Stomach (tissue), 8 donors: ENCODE measurements at regions not wholly inside any gene's neighbourhood (a gene's known extent, or its start where the extent isn't known, plus 50 kb on each side); places are given as distances from the start of the nearest gene placed in this dataset.
"Not testable (repeated sequence)": the region's sequence is repeated elsewhere in the genome, so short reads cannot be mapped to it uniquely, and the experiment has no call there.

Experiments used
- DNase-seq, 2 donors: peaks; one replicate each; pipeline versions ENCODE4 v3.0.0 to v3.0.0-alpha.2; 2013 to 2019
- H3K27ac ChIP-seq, 5 donors: fragments of 200-600 bp in 4 of 5; sonication (generic) in 4 of 5; one replicate each; pipeline ENCODE4 v1.5.1; 2013 to 2019; ENCODE audit warnings: mild to moderate bottlenecking in 1 of 5, moderate library complexity in 1 of 5
- H3K27me3 ChIP-seq, 3 donors: fragments of 200-600 bp; sonication (generic); one replicate each; pipeline ENCODE4 v1.5.1; 2017 to 2019; ENCODE audit warnings: mixed run types in 1 of 3
- H3K36me3 ChIP-seq, 4 donors: fragments of 200-600 bp; sonication (generic); 1 replicate in 3 of 4; 2 replicates in 1 of 4; pipeline ENCODE4 v1.5.1; 2016 to 2019
- H3K4me1 ChIP-seq, 4 donors: fragments of 200-600 bp; sonication (generic); one replicate each; pipeline ENCODE4 v1.5.1; 2016 to 2019
- H3K4me3 ChIP-seq, 4 donors: fragments of 200-600 bp; sonication (generic) in 3 of 4; one replicate each; pipeline ENCODE4 v1.5.1; 2016 to 2019; ENCODE audit warnings: mild to moderate bottlenecking in 1 of 4
- H3K9me3 ChIP-seq, 4 donors: fragments of 200-600 bp; sonication (generic); one replicate each; pipeline ENCODE4 v1.5.1; 2016 to 2019
- EP300 ChIP-seq: sonication (generic); formaldehyde crosslinking; IDR thresholded peaks from one replicate; pipeline ENCODE4 v1.6.1; 2017; ENCODE audit warnings: antibody characterized with exemption
- POLR2A ChIP-seq, 4 donors: fragments of 450-650 bp; IDR thresholded peaks; one replicate each; pipeline ENCODE4 v1.6.1; 2016; ENCODE audit warnings: antibody characterized with exemption in 4 of 4, control low read depth in 2 of 4, mild to moderate bottlenecking in 1 of 4, moderate library complexity in 1 of 4
- POLR2AphosphoS5 ChIP-seq, 3 donors: sonication (generic); formaldehyde crosslinking; IDR thresholded peaks; one replicate each; pipeline ENCODE4 v1.6.1; 2016; ENCODE audit warnings: antibody characterized with exemption in 3 of 3
- WGBS, 5 donors: extraction: QIAGEN DNeasy Blood & Tissue Kit in 3 of 5; methylation state at CpG; one replicate each; pipeline versions ENCODE4 v1.1.5 to v1.1.7; 2013 to 2018; 5-methylcytosine and 5-hydroxymethylcytosine counted together
- intact Hi-C: fragments of 100-400 bp; cut with DNase I; formaldehyde crosslinking; loops from one replicate; pipeline ENCODE4 v1.15.1; 2023; ENCODE audit warnings: low total_unique reads
- TF ChIP-seq, protein P1 (sequence below), 7 experiments: fragments of 450-650 bp in 4 of 7; fragments of 200-600 bp in 3 of 7; sonication (generic) in 3 of 7; IDR thresholded peaks; one replicate each; pipeline ENCODE4 v1.5.1; 2016 to 2019; ENCODE audit warnings: antibody characterized with exemption in 7 of 7, control low read depth in 2 of 7, mild to moderate bottlenecking in 1 of 7
- donor health status: healthy with polysubstance abuse.
- donor health status: Bipolar disorder and iron deficiency.
- donor health status: healthy.

DNA sequence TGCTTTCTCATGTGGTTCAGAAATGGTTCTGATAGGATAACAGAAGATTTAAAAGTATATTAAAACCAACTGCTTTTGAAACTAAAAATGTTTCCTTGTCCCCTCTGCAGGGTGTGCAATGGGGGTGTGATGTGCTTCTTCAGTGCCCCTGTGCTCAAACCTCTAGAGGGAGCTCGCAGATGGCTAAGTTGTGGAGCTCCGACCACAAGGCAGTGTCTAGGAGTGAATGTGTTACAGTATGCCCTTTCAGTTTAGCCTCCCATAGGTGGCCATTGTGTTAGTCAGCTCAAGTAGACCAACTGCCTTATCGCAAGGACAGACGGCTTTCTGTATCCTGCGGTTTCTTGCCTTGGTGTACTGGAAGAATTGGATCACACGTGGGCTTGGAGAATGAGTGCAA, 130.5 kb downstream of the TENT5D start:
- H3K27ac ChIP-seq = no peak overlapping the region
- no peak overlapping the region for H3K4me3 ChIP-seq
- H3K9me3 ChIP-seq = no peaks in the 10 kb centered on the region
- TF ChIP-seq EP300 = no peak
- TF ChIP-seq, protein P1, sequence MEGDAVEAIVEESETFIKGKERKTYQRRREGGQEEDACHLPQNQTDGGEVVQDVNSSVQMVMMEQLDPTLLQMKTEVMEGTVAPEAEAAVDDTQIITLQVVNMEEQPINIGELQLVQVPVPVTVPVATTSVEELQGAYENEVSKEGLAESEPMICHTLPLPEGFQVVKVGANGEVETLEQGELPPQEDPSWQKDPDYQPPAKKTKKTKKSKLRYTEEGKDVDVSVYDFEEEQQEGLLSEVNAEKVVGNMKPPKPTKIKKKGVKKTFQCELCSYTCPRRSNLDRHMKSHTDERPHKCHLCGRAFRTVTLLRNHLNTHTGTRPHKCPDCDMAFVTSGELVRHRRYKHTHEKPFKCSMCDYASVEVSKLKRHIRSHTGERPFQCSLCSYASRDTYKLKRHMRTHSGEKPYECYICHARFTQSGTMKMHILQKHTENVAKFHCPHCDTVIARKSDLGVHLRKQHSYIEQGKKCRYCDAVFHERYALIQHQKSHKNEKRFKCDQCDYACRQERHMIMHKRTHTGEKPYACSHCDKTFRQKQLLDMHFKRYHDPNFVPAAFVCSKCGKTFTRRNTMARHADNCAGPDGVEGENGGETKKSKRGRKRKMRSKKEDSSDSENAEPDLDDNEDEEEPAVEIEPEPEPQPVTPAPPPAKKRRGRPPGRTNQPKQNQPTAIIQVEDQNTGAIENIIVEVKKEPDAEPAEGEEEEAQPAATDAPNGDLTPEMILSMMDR (IDR thresholded peaks at IDR 0.05) = no peak
- TF ChIP-seq POLR2AphosphoS5 (IDR thresholded peaks at IDR 0.05) = no peak
- no peak for TF ChIP-seq POLR2A (IDR thresholded peaks at IDR 0.05)
- H3K36me3 ChIP-seq = no peaks in the 10 kb centered on the region
- 60 to 75% (median 66%) methylated on average over 6 of the region's 6 CpGs for WGBS, 5 donors
- intact Hi-C loops = no loop called here
- no peak for DNase-seq
- H3K27me3 ChIP-seq = no peaks in the 10 kb centered on the region
- H3K4me1 ChIP-seq = no peaks in the 10 kb centered on the region

DNA sequence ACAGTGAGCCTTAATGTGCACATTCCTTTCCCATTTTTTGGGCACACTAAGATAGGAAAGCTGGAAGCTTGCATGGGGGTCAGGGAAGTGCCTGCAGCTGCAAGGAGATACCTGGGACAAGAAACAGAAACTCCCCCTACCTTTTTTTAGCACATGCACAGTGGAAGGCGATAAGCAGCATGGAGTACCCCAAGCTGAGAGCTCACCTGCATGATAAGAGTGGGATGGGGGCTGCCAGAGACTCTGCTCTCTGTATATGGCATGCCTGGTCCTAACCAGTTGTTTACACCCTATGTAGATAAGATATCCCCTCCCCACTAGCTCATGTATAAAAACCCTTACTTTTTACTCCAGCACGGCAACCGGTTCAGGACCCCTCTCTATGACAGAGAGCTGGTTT, 135.9 kb downstream of the TENT5D start:
- Histone ChIP-seq H3K4me3 (no peak overlapping the region), H3K9me3 (no peaks in the 10 kb centered on the region), H3K36me3 (no peaks in the 10 kb centered on the region), H3K4me1 (no peaks in the 10 kb centered on the region), H3K27me3 (no peaks in the 10 kb centered on the region), H3K27ac (no peak overlapping the region)
- 45 to 59% (median 54%) methylated on average over 2 to 3 of the region's 3 CpGs for WGBS, 5 donors
- DNase-seq = no peak
- no peak for TF ChIP-seq POLR2AphosphoS5 (IDR thresholded peaks at IDR 0.05)
- TF ChIP-seq, protein P1 (IDR thresholded peaks at IDR 0.05) = no peak
- TF ChIP-seq EP300 = no peak
- no peak for TF ChIP-seq POLR2A (IDR thresholded peaks at IDR 0.05)
- intact Hi-C loops = no loop called here

DNA sequence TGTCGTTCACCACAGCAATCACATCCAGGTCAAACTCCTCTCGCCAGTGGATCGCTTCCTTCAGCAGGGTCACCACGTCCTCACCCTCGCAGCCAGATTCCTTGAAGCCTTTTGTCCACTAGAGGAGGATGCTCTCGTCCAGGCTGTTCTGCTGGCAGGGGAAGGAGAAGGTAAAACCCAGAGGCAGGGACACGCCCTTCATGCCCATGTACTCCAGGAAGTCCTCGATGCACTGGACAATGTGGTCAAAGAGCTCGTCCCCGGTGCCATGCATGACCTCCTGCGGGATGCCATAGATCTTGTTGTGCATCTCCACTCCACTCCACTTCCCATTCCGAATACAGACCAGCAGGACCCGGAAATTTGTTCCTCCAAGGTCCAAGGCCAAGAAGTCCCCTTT, 152.4 kb downstream of the TENT5D start:
- no peak for DNase-seq
- H3K36me3 ChIP-seq = no peaks in the 10 kb centered on the region
- WGBS, 5 donors = 74 to 93% (median 87%) methylated on average over 7 to 13 of the region's 13 CpGs
- no peak overlapping the region for H3K27ac ChIP-seq
- no peaks in the 10 kb centered on the region for H3K4me1 ChIP-seq
- TF ChIP-seq, protein P1 (IDR thresholded peaks at IDR 0.05) = no peak
- TF ChIP-seq POLR2AphosphoS5 (IDR thresholded peaks at IDR 0.05) = no peak
- TF ChIP-seq EP300 = no peak
- no peak for TF ChIP-seq POLR2A (IDR thresholded peaks at IDR 0.05)
- no peaks in the 10 kb centered on the region for H3K27me3 ChIP-seq
- intact Hi-C loops = no loop called here
- no peaks in the 10 kb centered on the region for H3K9me3 ChIP-seq
- H3K4me3 ChIP-seq = no peak overlapping the region

DNA sequence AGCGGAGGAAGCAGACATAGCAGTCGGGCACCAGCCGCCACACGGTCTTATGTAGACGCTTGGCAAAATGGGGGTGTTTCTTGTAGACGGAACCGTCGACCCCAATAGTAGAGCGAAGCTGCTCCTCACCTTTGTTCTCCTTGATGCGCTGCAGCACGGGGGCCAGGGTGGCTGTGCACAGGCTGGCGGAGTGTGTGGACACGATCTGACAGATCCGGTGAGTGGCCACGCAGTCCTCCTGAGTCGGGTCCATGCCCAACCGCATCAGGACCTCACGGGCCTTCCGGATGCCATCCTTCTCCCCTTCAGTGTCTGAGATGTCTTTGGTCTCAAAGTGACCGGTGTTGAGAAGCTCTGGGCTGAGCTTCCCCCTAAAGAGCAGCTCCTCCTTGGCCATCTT, 153.0 kb downstream of the TENT5D start:
- no peaks in the 10 kb centered on the region for H3K4me1 ChIP-seq
- no peak overlapping the region for H3K27ac ChIP-seq
- H3K36me3 ChIP-seq = no peaks in the 10 kb centered on the region
- no peaks in the 10 kb centered on the region for H3K9me3 ChIP-seq
- WGBS, 5 donors = 88 to 97% (median 93%) methylated on average over 4 to 20 of the region's 20 CpGs
- no peak overlapping the region for H3K4me3 ChIP-seq
- no peaks in the 10 kb centered on the region for H3K27me3 ChIP-seq
- TF ChIP-seq POLR2AphosphoS5 (IDR thresholded peaks at IDR 0.05) = no peak
- no peak for TF ChIP-seq POLR2A (IDR thresholded peaks at IDR 0.05)
- no peak for TF ChIP-seq EP300
- TF ChIP-seq, protein P1 (IDR thresholded peaks at IDR 0.05) = no peak
- no peak for DNase-seq
- intact Hi-C loops = no loop called here

DNA sequence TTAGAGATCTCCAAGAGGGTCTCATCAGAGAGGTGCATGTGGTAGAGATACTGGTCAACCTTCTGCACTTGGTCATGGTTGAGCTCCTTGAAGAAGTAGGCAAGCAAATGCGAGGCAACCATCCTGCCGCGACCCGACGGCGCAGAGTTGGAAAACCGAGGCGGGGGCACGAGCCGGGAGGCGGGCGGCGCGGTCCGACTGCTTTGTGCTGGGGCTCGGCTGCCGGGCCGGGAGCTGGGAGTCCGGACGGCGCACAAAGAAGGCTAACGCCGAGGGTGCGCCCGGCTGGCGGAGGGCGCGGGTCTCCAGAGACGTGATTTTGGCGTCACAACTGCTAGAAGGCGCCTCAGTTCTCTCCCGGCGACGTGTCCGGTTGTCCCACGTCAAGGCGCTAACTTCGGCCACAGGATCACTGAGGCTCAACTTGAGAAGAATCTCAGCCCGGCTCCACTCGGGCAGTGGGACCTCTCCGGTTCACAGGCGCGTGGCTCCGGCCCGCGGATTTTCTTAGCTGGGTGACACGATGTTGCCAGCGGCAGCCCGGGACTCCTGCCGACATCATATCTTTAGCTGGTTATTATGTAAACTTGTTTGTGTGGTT, 154.3 kb downstream of the TENT5D start:
- H3K4me3 ChIP-seq, H3K9me3 ChIP-seq, H3K27ac ChIP-seq, H3K36me3 ChIP-seq, H3K27me3 ChIP-seq, intact Hi-C loops, DNase-seq, H3K4me1 ChIP-seq: not testable (repeated sequence)
- WGBS, 5 donors = 84 to 94% (median 86%) methylated on average over 26 to 50 of the region's 50 CpGs
